Stomach (tissue), 8 donors: ENCODE measurements at regions not wholly inside any gene's neighbourhood (a gene's known extent, or its start where the extent isn't known, plus 50 kb on each side); places are given as distances from the start of the nearest gene placed in this dataset.

ENCODE experiments used
- DNase-seq, 2 donors: peaks; one replicate each; pipeline versions ENCODE4 v3.0.0 to v3.0.0-alpha.2; 2013 to 2019
- H3K27ac ChIP-seq, 5 donors: fragments of 200-600 bp in 4 of 5; sonication (generic) in 4 of 5; one replicate each; pipeline ENCODE4 v1.5.1; 2013 to 2019; ENCODE audit warnings: mild to moderate bottlenecking in 1 of 5, moderate library complexity in 1 of 5
- H3K27me3 ChIP-seq, 3 donors: fragments of 200-600 bp; sonication (generic); one replicate each; pipeline ENCODE4 v1.5.1; 2017 to 2019; ENCODE audit warnings: mixed run types in 1 of 3
- H3K36me3 ChIP-seq, 4 donors: fragments of 200-600 bp; sonication (generic); 1 replicate in 3 of 4; 2 replicates in 1 of 4; pipeline ENCODE4 v1.5.1; 2016 to 2019
- H3K4me1 ChIP-seq, 4 donors: fragments of 200-600 bp; sonication (generic); one replicate each; pipeline ENCODE4 v1.5.1; 2016 to 2019
- H3K4me3 ChIP-seq, 4 donors: fragments of 200-600 bp; sonication (generic) in 3 of 4; one replicate each; pipeline ENCODE4 v1.5.1; 2016 to 2019; ENCODE audit warnings: mild to moderate bottlenecking in 1 of 4
- H3K9me3 ChIP-seq, 4 donors: fragments of 200-600 bp; sonication (generic); one replicate each; pipeline ENCODE4 v1.5.1; 2016 to 2019
- CTCF ChIP-seq, 7 experiments: fragments of 450-650 bp in 4 of 7; fragments of 200-600 bp in 3 of 7; sonication (generic) in 3 of 7; IDR thresholded peaks; one replicate each; pipeline ENCODE4 v1.5.1; 2016 to 2019; ENCODE audit warnings: antibody characterized with exemption in 7 of 7, control low read depth in 2 of 7, mild to moderate bottlenecking in 1 of 7
- EP300 ChIP-seq: sonication (generic); formaldehyde crosslinking; IDR thresholded peaks from one replicate; pipeline ENCODE4 v1.6.1; 2017; ENCODE audit warnings: antibody characterized with exemption
- POLR2A ChIP-seq, 4 donors: fragments of 450-650 bp; IDR thresholded peaks; one replicate each; pipeline ENCODE4 v1.6.1; 2016; ENCODE audit warnings: antibody characterized with exemption in 4 of 4, control low read depth in 2 of 4, mild to moderate bottlenecking in 1 of 4, moderate library complexity in 1 of 4
- POLR2AphosphoS5 ChIP-seq, 3 donors: sonication (generic); formaldehyde crosslinking; IDR thresholded peaks; one replicate each; pipeline ENCODE4 v1.6.1; 2016; ENCODE audit warnings: antibody characterized with exemption in 3 of 3
- WGBS, 5 donors: extraction: QIAGEN DNeasy Blood & Tissue Kit in 3 of 5; methylation state at CpG; one replicate each; pipeline versions ENCODE4 v1.1.5 to v1.1.7; 2013 to 2018; 5-methylcytosine and 5-hydroxymethylcytosine counted together
- intact Hi-C: fragments of 100-400 bp; cut with DNase I; formaldehyde crosslinking; loops from one replicate; pipeline ENCODE4 v1.15.1; 2023; ENCODE audit warnings: low total_unique reads
- donor health status: healthy with polysubstance abuse.
- donor health status: Bipolar disorder and iron deficiency.
- donor health status: healthy.

DNA sequence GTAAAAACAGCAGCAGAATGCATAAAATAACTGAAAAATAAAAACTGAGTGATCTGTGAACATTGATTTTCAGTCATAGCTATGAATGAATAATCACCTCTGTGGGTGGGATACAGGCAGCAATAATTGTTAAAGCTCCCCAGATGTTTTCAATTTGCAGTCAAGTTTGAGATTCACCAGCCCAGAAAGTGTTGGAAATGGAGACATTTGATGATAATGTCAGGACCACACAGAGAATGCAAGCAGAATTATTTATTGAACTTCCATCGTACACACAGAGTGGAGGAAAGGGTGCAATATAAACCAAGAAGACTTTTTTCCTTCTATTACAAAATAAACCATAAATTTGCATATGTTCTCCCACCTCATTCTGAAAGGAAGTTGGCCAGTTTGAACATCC, 601.7 kb downstream of the ANKRD7 start:
- intact Hi-C loops = no loop called here
- 34 to 70% (median 52%) methylated on average over 1 of the region's 1 CpG for WGBS, 5 donors
- no peaks in the 10 kb centered on the region for H3K4me1 ChIP-seq
- TF ChIP-seq CTCF (IDR thresholded peaks at IDR 0.05) = no peak
- TF ChIP-seq EP300 = no peak
- H3K27ac ChIP-seq = no peak overlapping the region
- no peaks in the 10 kb centered on the region for H3K9me3 ChIP-seq
- H3K4me3 ChIP-seq = no peak overlapping the region
- H3K36me3 ChIP-seq = no peaks in the 10 kb centered on the region
- H3K27me3 ChIP-seq = no peaks in the 10 kb centered on the region
- peak in 1 of 2 donors; percentile 1 for DNase-seq

GRCh38 chr7:118836933-118837332, 612.4 kb downstream of the ANKRD7 start:
- no peaks in the 10 kb centered on the region for H3K36me3 ChIP-seq
- DNase-seq = no peak
- no peaks in the 10 kb centered on the region for H3K4me1 ChIP-seq
- no peak overlapping the region for H3K27ac ChIP-seq
- H3K27me3 ChIP-seq = no peaks in the 10 kb centered on the region
- WGBS, 5 donors = 72 to 80% (median 78%) methylated on average over 2 of the region's 2 CpGs
- intact Hi-C loops = no loop called here
- TF ChIP-seq CTCF (IDR thresholded peaks at IDR 0.05) (no peak), POLR2A (IDR thresholded peaks at IDR 0.05) (no peak), EP300 (no peak)
- no peak overlapping the region for H3K4me3 ChIP-seq
- H3K9me3 ChIP-seq = peaks cover 0 to 7% (median 3%) of the 10 kb centered on the region in 4 donors

GRCh38 chr7:118839515-118839914, 615.0 kb downstream of the ANKRD7 start:
- no peak overlapping the region for H3K4me3 ChIP-seq
- no peaks in the 10 kb centered on the region for H3K36me3 ChIP-seq
- H3K27me3 ChIP-seq = no peaks in the 10 kb centered on the region
- WGBS, 5 donors = 72 to 78% (median 74%) methylated on average over 4 of the region's 4 CpGs
- no peaks in the 10 kb centered on the region for H3K4me1 ChIP-seq
- H3K27ac ChIP-seq = no peak overlapping the region
- no peak for TF ChIP-seq EP300
- TF ChIP-seq CTCF (IDR thresholded peaks at IDR 0.05) = no peak
- no peak for TF ChIP-seq POLR2A (IDR thresholded peaks at IDR 0.05)
- no peak for TF ChIP-seq POLR2AphosphoS5 (IDR thresholded peaks at IDR 0.05)
- intact Hi-C loops = no loop called here
- no peak for DNase-seq
- no peaks in the 10 kb centered on the region for H3K9me3 ChIP-seq

DNA sequence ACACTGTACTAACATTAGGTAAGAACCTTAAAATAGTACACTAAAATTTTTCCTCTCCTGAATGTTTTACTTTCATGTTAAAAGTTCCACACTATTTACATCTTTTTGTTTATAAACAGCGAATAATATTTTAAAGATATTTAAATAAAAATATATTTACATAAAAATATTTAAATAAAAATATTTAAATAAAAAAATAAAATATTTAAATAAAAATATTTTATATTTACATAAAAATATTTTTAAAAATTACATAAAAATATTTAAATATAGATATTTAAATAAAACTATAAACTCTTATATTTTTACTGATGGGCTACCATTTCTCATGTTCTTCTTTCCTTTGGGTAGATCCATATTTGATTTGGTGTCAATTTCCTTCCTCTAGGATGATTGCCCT, 619.0 kb downstream of the ANKRD7 start:
- H3K4me3 ChIP-seq = no peak overlapping the region
- no peak for TF ChIP-seq CTCF (IDR thresholded peaks at IDR 0.05)
- TF ChIP-seq POLR2AphosphoS5 (IDR thresholded peaks at IDR 0.05) = no peak
- TF ChIP-seq EP300 = no peak
- TF ChIP-seq POLR2A (IDR thresholded peaks at IDR 0.05) = no peak
- no peaks in the 10 kb centered on the region for H3K4me1 ChIP-seq
- no peak overlapping the region for H3K27ac ChIP-seq
- no peaks in the 10 kb centered on the region for H3K36me3 ChIP-seq
- DNase-seq = no peak
- H3K27me3 ChIP-seq = no peaks in the 10 kb centered on the region
- intact Hi-C loops = no loop called here
- WGBS, 5 donors = 77 to 89% (median 86%) methylated on average over 1 of the region's 1 CpG
- no peaks in the 10 kb centered on the region for H3K9me3 ChIP-seq

DNA sequence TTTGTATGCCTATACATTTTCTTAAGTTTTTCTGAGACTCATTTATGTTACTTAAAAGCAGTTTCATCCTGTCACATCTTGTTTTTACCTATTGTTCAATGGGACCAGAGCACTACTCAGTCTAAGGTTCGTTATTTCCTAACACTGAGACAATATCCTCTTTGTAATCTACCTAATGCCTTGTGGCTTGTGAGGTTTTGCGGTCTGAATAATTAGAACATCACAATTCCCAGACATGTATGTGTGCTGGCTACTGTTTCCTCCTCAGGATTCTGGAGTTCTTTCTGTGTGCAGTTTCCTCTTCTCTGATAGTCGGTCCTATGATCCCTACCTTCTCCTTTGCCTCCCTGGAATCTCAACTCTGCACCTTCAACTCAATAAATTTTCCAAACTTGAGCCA, 620.2 kb downstream of the ANKRD7 start:
- no peak overlapping the region for H3K4me3 ChIP-seq
- no peaks in the 10 kb centered on the region for H3K4me1 ChIP-seq
- intact Hi-C loops = no loop called here
- WGBS, 5 donors = 52 to 66% (median 60%) methylated on average over 3 of the region's 3 CpGs
- H3K36me3 ChIP-seq = no peaks in the 10 kb centered on the region
- no peaks in the 10 kb centered on the region for H3K27me3 ChIP-seq
- TF ChIP-seq EP300 = no peak
- no peak for TF ChIP-seq POLR2A (IDR thresholded peaks at IDR 0.05)
- no peak for TF ChIP-seq CTCF (IDR thresholded peaks at IDR 0.05)
- no peak for TF ChIP-seq POLR2AphosphoS5 (IDR thresholded peaks at IDR 0.05)
- no peak overlapping the region for H3K27ac ChIP-seq
- no peaks in the 10 kb centered on the region for H3K9me3 ChIP-seq
- DNase-seq = no peak
